ENCODE measurements at regions not wholly inside any gene's neighbourhood (a gene's known extent, or its start where the extent isn't known, plus 50 kb on each side); places are given as distances from the start of the nearest gene placed in this dataset.
A peak's percentile ranks its signal among the peaks of the same experiment; 100 is the strongest.
"Not testable (repeated sequence)": the region's sequence is repeated elsewhere in the genome, so short reads cannot be mapped to it uniquely, and the experiment has no call there.

DNA sequence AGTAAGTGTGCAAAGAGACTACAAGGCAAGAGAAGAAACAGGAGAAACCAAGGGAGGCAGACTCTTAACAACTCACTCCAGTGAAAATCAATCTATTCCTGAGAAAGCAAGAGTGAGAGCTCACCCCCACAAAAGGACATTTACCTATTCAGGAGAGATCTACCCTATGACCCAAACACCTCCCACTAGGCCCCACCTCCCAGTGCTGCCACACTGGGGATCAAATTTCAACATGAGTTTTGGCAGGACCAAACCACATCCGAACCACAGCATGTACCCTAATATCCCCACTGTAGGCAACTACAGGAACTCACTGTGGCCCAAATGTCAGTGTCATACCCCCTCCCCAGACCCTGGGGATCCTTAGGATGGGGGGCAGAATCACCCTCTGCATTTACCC lies 526.2 kb upstream of the B3GAT1 start:
- H3K4me3 ChIP-seq (ENCODE audit: low read length in 2 of 2): no peak overlapping the region
- no peak overlapping the region for H3K27ac ChIP-seq (ENCODE audit: low read length)
- H3K36me3 ChIP-seq (ENCODE audit: control insufficient read depth in 2 of 2, insufficient read depth in 2 of 2, low read length in 2 of 2): no peaks in the 10 kb centered on the region
- H3K9ac ChIP-seq (ENCODE audit: low read length in 2 of 2): no peak overlapping the region
- H3K27me3 ChIP-seq (ENCODE audit: control insufficient read depth in 1 of 2, insufficient read depth in 2 of 2, low read length in 2 of 2): peaks cover 0 to 5% of the 10 kb centered on the region in 2 donors
- no peaks in the 10 kb centered on the region for H3K9me3 ChIP-seq (ENCODE audit: control insufficient read depth in 2 of 2, low read length in 2 of 2)
- H3K4me1 ChIP-seq (ENCODE audit: control insufficient read depth, insufficient read depth, low read length): peaks cover 4% of the 10 kb centered on the region

DNA sequence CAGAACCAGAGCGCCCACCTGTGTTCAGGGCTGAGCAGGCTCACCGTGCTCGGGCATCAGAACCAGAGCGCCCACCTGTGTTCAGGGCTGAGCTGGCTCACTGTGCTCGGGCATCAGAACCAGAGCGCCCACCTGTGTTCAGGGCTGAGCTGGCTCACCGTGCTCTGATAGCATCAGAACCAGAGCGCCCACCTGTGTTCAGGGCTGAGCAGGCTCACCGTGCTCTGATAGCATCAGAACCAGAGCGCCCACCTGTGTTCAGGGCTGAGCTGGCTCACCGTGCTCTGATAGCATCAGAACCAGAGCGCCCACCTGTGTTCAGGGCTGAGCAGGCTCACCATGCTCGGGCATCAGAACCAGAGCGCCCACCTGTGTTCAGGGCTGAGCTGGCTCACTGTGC lies 525.2 kb upstream of the B3GAT1 start:
- H3K36me3 ChIP-seq (ENCODE audit: control insufficient read depth in 2 of 2, insufficient read depth in 2 of 2, low read length in 2 of 2); H3K9ac ChIP-seq (ENCODE audit: low read length in 2 of 2); H3K4me1 ChIP-seq (ENCODE audit: control insufficient read depth, insufficient read depth, low read length); H3K27ac ChIP-seq (ENCODE audit: low read length); H3K4me3 ChIP-seq (ENCODE audit: low read length in 2 of 2); H3K9me3 ChIP-seq (ENCODE audit: control insufficient read depth in 2 of 2, low read length in 2 of 2); H3K27me3 ChIP-seq (ENCODE audit: control insufficient read depth in 1 of 2, insufficient read depth in 2 of 2, low read length in 2 of 2): not testable (repeated sequence)

DNA sequence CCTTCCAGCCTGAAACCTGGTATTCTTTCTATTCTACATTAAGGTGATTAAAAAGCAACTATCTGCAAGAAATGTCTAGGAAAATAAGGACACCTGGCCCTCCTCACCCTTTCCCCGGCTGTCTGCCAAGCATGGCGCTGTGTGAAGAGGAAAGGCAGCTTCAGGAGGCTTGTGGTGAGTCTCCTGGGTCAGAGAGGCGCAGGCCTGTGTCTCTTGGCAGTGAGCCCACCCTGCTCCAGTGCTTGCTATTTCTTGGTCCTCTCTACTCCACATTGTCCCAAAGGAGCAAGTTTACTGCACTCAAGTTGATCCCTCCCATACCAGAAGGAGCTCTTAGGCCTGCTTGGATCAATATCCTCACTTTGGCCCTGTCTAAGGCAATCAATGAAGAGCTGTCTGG lies 520.7 kb upstream of the B3GAT1 start:
- no peak overlapping the region for H3K9ac ChIP-seq (ENCODE audit: low read length in 2 of 2)
- H3K36me3 ChIP-seq (ENCODE audit: control insufficient read depth in 2 of 2, insufficient read depth in 2 of 2, low read length in 2 of 2): no peaks in the 10 kb centered on the region
- no peak overlapping the region for H3K27ac ChIP-seq (ENCODE audit: low read length)
- H3K27me3 ChIP-seq (ENCODE audit: control insufficient read depth in 1 of 2, insufficient read depth in 2 of 2, low read length in 2 of 2): no peaks in the 10 kb centered on the region
- H3K9me3 ChIP-seq (ENCODE audit: control insufficient read depth in 2 of 2, low read length in 2 of 2): no peaks in the 10 kb centered on the region
- H3K4me1 ChIP-seq (ENCODE audit: control insufficient read depth, insufficient read depth, low read length): no peaks in the 10 kb centered on the region
- no peak overlapping the region for H3K4me3 ChIP-seq (ENCODE audit: low read length in 2 of 2)

DNA sequence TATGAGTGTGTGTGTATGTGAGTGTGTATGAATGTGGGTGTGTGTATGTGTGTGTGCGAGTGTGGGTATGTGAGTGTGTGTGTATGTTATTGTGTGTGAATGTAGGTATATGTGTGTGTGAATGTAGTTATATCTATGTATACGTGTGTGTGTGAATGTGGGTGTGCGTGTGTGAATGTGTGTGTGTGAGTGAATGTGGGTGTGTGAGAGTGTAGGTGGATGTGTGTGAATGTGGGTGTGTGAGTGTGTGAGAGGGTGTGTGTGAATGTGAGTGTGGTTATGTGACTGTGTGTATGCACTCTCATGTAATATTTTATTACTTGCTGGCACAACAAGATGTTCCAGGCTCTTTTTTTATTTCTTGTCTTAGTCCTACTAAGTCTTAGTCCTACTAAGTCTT lies 513.4 kb upstream of the B3GAT1 start:
- no peak overlapping the region for H3K9ac ChIP-seq (ENCODE audit: low read length in 2 of 2)
- no peak overlapping the region for H3K27ac ChIP-seq (ENCODE audit: low read length)
- H3K27me3 ChIP-seq (ENCODE audit: control insufficient read depth in 1 of 2, insufficient read depth in 2 of 2, low read length in 2 of 2): peaks cover 0 to 5% of the 10 kb centered on the region in 2 donors
- no peaks in the 10 kb centered on the region for H3K36me3 ChIP-seq (ENCODE audit: control insufficient read depth in 2 of 2, insufficient read depth in 2 of 2, low read length in 2 of 2)
- no peaks in the 10 kb centered on the region for H3K4me1 ChIP-seq (ENCODE audit: control insufficient read depth, insufficient read depth, low read length)
- no peak overlapping the region for H3K4me3 ChIP-seq (ENCODE audit: low read length in 2 of 2)
- no peaks in the 10 kb centered on the region for H3K9me3 ChIP-seq (ENCODE audit: control insufficient read depth in 2 of 2, low read length in 2 of 2)

DNA sequence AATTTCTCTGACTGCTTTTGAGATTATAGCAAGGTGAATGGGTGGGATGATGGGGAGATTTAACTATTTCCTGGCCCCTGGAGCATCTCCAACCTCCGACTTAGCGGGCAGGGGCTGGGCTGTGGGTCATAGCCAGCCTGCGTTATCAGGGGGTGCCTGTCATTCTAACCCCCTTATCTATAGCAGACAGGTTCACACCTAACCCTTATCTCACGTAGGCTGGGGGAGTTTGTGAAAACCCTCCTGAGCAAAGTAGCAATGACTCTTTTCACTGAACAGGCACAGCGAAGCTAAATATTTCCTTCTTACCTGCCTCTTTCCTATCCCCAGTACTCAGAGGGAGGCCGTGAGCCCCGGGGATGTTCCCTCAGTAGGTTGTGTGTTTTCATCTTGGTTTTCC lies 511.4 kb upstream of the B3GAT1 start:
- H3K9ac ChIP-seq (ENCODE audit: low read length in 2 of 2): no peak overlapping the region
- peaks cover 0 to 5% of the 10 kb centered on the region in 2 donors for H3K27me3 ChIP-seq (ENCODE audit: control insufficient read depth in 1 of 2, insufficient read depth in 2 of 2, low read length in 2 of 2)
- no peak overlapping the region for H3K4me3 ChIP-seq (ENCODE audit: low read length in 2 of 2)
- H3K27ac ChIP-seq (ENCODE audit: low read length): no peak overlapping the region
- H3K4me1 ChIP-seq (ENCODE audit: control insufficient read depth, insufficient read depth, low read length): no peaks in the 10 kb centered on the region
- no peaks in the 10 kb centered on the region for H3K36me3 ChIP-seq (ENCODE audit: control insufficient read depth in 2 of 2, insufficient read depth in 2 of 2, low read length in 2 of 2)
- H3K9me3 ChIP-seq (ENCODE audit: control insufficient read depth in 2 of 2, low read length in 2 of 2): no peaks in the 10 kb centered on the region

DNA sequence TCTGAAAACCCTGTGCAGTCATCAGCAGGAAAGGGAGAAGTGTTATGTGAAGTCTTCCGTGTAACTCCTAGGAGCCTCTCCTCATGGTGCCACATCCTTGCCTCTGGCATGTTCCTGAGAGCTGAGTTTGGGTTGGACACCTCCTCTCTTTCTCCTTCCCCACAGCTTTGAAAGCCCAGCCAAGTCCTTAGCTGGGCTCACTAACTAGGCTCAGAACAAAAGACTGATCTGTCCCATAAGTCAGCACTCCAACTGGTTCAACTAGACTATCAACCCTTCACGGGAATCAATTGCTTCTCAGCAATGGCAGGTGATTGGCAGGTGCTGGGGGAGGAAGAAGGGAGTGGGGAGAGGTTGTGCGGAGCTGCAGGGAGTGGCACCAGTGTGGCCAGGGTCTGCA lies 509.9 kb upstream of the B3GAT1 start:
- H3K27ac ChIP-seq (ENCODE audit: low read length): no peak overlapping the region
- H3K4me1 ChIP-seq (ENCODE audit: control insufficient read depth, insufficient read depth, low read length): peaks cover under 1% of the 10 kb centered on the region
- no peaks in the 10 kb centered on the region for H3K36me3 ChIP-seq (ENCODE audit: control insufficient read depth in 2 of 2, insufficient read depth in 2 of 2, low read length in 2 of 2)
- no peak overlapping the region for H3K4me3 ChIP-seq (ENCODE audit: low read length in 2 of 2)
- H3K27me3 ChIP-seq (ENCODE audit: control insufficient read depth in 1 of 2, insufficient read depth in 2 of 2, low read length in 2 of 2): peaks cover 0 to 5% of the 10 kb centered on the region in 2 donors
- no peaks in the 10 kb centered on the region for H3K9me3 ChIP-seq (ENCODE audit: control insufficient read depth in 2 of 2, low read length in 2 of 2)
- H3K9ac ChIP-seq (ENCODE audit: low read length in 2 of 2): no peak overlapping the region

DNA sequence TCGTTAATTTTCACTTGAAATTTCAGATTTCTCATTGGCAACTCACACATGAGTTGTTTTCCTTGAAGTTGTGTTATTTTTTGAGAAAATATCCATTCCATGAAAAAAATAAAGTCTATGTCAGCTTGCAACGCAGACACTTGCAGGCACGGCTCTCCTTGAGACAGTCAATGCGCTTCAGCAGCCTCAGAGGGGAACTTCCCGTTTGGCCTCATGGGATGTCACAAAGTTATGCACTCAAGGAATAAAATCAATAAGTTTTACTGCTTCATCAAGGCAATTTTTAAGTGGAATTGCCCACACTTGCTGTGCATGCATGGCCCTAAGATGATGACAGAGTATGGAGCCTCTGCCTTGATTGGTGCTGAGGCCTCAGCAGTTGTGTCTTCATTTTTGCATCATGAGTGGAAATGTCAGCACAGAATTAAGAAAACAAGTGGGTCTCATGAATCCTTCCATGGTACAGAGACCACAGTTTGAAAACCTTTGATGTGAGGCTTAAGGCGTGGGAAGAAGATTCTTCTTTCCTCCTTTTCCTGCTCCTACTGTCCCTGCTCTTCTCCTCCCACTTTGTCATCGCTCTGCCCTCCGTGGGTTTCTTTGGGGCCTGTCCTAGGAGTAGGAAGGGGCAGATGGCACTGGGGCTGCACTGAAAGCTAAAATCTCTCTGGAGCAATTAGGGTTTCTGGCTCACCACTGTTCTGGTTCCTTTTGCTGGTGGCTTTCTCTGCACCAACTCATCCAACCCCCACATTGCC lies 509.0 kb upstream of the B3GAT1 start:
- Histone ChIP-seq H3K9ac (ENCODE audit: low read length in 2 of 2) (no peak overlapping the region), H3K27ac (ENCODE audit: low read length) (no peak overlapping the region), H3K27me3 (ENCODE audit: control insufficient read depth in 1 of 2, insufficient read depth in 2 of 2, low read length in 2 of 2) (peaks cover 0 to 5% of the 10 kb centered on the region in 2 donors), H3K4me3 (ENCODE audit: low read length in 2 of 2) (no peak overlapping the region), H3K4me1 (ENCODE audit: control insufficient read depth, insufficient read depth, low read length) (peaks cover 8% of the 10 kb centered on the region), H3K9me3 (ENCODE audit: control insufficient read depth in 2 of 2, low read length in 2 of 2) (no peaks in the 10 kb centered on the region), H3K36me3 (ENCODE audit: control insufficient read depth in 2 of 2, insufficient read depth in 2 of 2, low read length in 2 of 2) (no peaks in the 10 kb centered on the region)

DNA sequence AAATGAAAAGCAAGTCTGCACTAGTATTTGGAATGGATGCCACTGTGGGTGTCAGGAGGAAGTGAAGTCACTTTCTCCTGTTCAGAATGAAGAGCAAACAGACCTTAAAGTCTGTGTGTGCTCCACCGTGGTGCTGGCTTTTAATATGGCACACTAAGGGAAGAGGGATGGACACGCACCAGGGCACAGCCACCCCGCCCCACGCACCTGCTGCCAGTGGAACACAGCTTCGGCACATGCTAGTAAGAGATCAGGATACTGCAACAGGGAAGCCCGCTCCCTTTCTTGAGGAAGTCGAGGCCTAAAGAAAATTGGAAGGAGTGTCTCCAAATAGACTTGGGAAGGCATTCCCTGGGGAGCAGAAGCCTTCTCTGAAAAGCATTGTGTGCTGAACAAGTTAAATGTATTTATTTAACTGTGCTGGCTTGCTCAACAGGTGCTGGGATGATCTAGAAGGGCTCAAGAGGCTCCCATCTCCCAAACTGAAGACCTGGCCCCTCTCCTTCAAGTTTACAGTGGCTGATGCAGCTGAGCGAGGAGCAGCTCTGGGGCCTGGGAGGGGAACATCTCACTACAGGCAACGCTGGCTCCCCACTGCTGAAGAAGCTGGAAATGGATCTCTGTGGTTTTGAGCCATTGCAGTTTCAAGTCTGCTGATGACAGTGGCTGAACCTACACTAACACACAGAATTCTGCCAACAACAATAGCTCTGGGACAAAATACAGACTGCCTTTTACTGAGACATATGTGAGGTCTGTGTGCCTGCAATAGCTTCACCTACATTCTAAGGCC lies 504.6 kb upstream of the B3GAT1 start:
- H3K4me3 ChIP-seq (ENCODE audit: low read length in 2 of 2): no peak overlapping the region
- H3K27me3 ChIP-seq (ENCODE audit: control insufficient read depth in 1 of 2, insufficient read depth in 2 of 2, low read length in 2 of 2): peaks cover 0 to 2% of the 10 kb centered on the region in 2 donors
- peak overlapping the region; percentile 85 for H3K27ac ChIP-seq (ENCODE audit: low read length)
- no peaks in the 10 kb centered on the region for H3K9me3 ChIP-seq (ENCODE audit: control insufficient read depth in 2 of 2, low read length in 2 of 2)
- H3K4me1 ChIP-seq (ENCODE audit: control insufficient read depth, insufficient read depth, low read length): peaks cover 28% of the 10 kb centered on the region
- no peaks in the 10 kb centered on the region for H3K36me3 ChIP-seq (ENCODE audit: control insufficient read depth in 2 of 2, insufficient read depth in 2 of 2, low read length in 2 of 2)
- H3K9ac ChIP-seq (ENCODE audit: low read length in 2 of 2): peak overlapping the region in 1 of 2 donors; percentile 13

DNA sequence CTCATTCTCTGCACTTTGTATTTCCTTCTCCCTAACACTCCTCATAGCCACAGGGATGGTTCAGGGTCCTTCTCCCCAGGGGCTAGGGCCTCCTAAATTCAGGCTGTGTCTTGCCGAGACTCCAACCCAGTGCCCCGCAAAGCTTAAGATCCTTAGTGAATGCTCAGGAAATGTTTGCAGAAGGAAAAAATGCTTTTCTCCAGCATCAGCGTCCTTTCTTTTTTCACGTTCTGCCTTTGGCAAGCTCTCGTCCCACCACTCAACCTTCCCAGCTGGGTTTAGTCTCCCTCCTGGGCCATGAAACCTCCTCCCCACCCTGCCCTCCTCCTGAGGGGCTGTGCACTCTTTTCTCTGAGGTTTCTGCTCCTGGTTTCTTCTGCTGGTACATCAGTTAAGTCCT lies 503.8 kb upstream of the B3GAT1 start:
- no peaks in the 10 kb centered on the region for H3K36me3 ChIP-seq (ENCODE audit: control insufficient read depth in 2 of 2, insufficient read depth in 2 of 2, low read length in 2 of 2)
- peak overlapping the region; percentile 85 for H3K27ac ChIP-seq (ENCODE audit: low read length)
- no peaks in the 10 kb centered on the region for H3K9me3 ChIP-seq (ENCODE audit: control insufficient read depth in 2 of 2, low read length in 2 of 2)

DNA sequence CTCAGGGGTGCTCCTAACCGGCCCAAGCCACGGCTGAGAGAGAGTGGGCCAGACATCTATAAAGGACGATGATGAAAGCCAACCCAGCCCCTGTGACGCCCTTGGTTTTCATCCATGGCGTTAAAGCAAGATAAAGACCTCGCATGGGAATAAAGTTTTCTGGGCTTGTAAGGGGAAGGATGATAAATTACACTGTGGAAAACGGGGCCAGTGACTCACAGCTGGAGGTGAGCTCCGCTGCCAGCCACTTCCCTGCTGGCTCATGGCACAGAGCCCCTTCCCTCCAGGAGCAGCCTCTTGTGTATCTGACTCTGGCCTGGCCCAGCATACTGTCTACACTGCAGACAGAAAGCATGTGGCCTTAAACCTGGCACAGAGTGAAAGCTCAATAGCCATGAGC lies 503.2 kb upstream of the B3GAT1 start:
- Histone ChIP-seq H3K4me3 (ENCODE audit: low read length in 2 of 2) (peak overlapping the region in 1 of 2 donors; percentile 35), H3K4me1 (ENCODE audit: control insufficient read depth, insufficient read depth, low read length) (peaks cover 28% of the 10 kb centered on the region), H3K9me3 (ENCODE audit: control insufficient read depth in 2 of 2, low read length in 2 of 2) (no peaks in the 10 kb centered on the region), H3K27ac (ENCODE audit: low read length) (peak overlapping the region; percentile 85), H3K36me3 (ENCODE audit: control insufficient read depth in 2 of 2, insufficient read depth in 2 of 2, low read length in 2 of 2) (no peaks in the 10 kb centered on the region), H3K9ac (ENCODE audit: low read length in 2 of 2) (no peak overlapping the region), H3K27me3 (ENCODE audit: control insufficient read depth in 1 of 2, insufficient read depth in 2 of 2, low read length in 2 of 2) (no peaks in the 10 kb centered on the region)

More for the DNA sequence above, 503.8 kb upstream of the B3GAT1 start:
- no peaks in the 10 kb centered on the region for H3K27me3 ChIP-seq (ENCODE audit: control insufficient read depth in 1 of 2, insufficient read depth in 2 of 2, low read length in 2 of 2)
- H3K9ac ChIP-seq (ENCODE audit: low read length in 2 of 2): no peak overlapping the region
- H3K4me1 ChIP-seq (ENCODE audit: control insufficient read depth, insufficient read depth, low read length): peaks cover 28% of the 10 kb centered on the region
- H3K4me3 ChIP-seq (ENCODE audit: low read length in 2 of 2): no peak overlapping the region

Data from stomach smooth muscle (tissue), 2 donors.